NCI-H187 (cell line): ENCODE measurements at regions not wholly inside any gene's neighbourhood (a gene's known extent, or its start where the extent isn't known, plus 50 kb on each side); places are given as distances from the start of the nearest gene placed in this dataset.
"Not testable (repeated sequence)": the region's sequence is repeated elsewhere in the genome, so short reads cannot be mapped to it uniquely, and the experiment has no call there.

Source experiments
- DNase-seq, 2 experiments: peaks; one replicate each; lab custom pipeline; 2025; lab: John Stamatoyannopoulos, UW

DNA sequence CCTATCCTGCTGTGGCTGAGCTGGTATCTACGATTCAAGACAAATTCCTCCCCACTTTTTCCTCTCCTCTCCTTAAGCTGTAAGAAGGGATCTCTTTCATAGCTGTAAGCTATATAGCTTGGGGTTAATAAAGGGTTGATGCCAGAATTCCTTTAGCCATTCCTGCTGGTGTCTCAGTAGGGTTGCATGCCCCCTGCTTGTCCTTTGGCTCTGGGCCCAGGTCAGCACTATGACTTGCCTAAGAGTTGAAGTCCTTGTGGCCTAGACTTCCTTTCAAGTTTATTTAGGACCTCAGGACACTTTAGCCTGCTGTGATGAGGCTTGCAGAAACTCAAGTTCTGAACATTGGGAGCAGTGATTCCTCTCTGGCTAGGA, 270.0 kb downstream of the AMY1C start:
- no peak for DNase-seq

DNA sequence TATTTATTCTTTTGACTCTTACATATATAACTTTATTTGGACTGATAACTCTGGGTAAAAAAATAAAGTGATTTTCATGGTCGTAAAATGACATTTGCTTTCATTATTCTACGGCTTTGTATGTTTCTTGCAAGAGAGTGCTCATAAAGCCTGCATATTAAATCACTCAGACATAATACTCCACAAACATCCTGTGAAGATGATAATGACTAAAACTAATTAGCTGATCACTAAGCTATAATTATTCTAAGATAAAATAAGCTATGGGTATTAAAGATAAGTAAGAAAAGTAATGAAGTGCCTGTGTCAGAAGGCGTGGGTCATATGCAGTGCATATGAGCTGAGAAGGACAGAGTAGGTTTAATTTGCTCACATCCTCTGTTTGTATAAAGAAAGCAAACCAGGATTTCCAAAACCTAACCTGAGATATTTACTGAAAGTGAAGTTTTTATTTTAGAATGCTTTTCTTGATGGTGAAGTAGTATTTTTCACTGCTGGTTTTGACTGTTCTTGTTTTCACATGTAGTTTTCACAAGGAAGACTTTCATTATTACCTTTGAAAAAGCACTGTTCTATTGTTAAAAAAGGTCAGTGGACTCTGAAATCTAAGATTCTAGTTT, 278.8 kb downstream of the AMY1C start:
- DNase-seq: no peak

- DNase-seq: no peak
Observed at GRCh38 chr1:104029456-104029970, 279.8 kb downstream of the AMY1C start.

DNA sequence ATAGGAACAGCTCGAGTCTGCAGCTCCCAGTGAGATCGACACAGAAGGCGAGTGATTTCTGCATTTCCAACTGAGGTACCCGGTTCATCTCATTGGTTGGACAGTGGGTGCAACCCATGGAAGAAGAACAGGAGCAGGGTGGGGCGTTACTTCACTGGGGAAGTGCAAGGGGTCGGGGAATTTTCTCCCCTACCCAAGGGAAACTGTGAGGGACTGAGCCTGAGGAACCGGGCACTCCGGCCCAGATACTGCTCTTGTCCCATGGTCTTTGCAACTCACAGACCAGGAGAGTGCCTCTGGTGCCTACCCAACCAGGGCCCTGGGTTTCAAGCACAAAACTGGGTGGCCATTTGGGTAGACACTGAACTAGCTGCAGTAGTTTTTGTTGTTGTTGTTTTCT, 307.1 kb downstream of the AMY1C start:
- no peak for DNase-seq

DNA sequence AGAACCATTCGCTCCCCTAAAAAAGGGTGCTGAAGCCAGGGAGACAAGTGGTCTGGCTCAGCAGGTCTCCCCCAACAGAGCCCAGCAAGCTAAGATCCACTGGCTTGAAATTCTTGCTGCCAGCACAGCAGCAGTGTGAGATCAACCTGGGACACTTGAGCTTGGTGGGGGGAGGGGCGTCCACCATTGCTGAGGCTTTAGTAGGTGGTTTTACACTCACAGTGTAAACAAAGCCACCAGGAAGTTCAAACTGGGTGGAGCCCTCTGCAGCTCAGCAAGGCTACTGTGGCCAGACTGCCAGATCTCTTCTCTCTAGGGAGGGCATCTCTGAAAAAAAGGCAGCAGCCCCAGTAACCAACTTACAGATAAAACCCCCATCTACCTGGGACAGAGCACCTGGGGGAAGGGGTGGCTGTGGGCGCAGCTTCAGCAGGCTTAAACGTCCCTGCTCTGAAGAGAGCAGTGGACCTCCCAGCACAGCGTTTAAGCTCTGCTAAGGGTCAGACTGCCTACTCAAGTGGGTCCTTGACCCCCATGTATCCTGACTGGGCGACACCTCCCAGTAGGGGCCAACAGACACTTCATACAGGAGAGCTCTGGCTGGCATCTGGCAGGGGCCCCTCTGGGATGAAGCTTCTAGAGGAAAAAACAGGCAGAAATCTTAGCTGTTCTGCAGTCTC, 307.7 kb downstream of the AMY1C start:
- not testable (repeated sequence) for DNase-seq

GRCh38 chr1:104061637-104062036, 311.9 kb downstream of the AMY1C start:
- DNase-seq: not testable (repeated sequence)

GRCh38 chr1:104064399-104064798, 314.7 kb downstream of the AMY1C start:
- DNase-seq: no peak

DNA sequence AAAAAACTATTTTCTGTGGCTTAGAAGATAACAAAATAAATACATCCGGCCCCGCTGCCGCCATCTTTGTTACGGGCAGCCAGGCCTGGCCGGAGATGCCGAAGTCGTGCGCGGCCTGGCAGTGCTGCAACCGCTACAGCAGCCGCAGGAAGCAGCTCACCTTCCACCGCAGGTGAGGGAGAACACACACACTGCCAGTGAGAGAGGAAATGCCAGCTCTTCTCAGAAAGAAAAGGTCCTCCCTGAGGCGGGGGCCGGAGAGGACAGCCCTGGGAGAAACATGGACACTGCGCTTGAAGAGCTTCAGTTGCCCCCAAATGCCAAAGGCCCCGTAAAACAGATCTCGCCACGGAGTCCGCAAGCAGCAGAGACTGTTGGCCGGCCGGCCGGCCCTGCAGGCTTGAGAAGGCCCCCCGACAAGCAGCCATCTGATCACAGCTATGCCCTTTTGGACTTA, 323.2 kb downstream of the AMY1C start:
- DNase-seq: peak; percentile 8 to 13

DNA sequence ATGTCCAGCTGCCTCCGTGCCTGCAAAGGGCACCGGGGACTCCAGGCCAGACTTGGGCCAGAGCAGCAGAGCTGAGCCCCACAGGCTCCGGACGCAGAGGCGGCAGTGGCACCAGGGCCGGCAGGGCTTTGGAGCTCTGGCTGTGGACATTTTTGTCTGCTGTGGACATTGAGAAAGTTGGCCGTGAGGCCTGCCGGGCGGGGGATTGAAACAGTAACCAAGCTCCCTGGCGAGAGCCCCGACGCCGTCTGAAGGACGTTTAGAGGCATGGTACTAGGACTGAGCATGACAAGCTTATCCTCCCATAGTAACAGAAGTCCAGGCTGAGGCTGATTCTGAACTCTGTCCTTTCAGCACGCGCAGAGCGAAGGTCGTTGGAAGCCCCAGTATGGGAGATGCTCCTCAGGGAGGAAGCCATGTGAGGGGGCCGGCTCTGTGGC, 323.8 kb downstream of the AMY1C start:
- DNase-seq: no peak

DNA sequence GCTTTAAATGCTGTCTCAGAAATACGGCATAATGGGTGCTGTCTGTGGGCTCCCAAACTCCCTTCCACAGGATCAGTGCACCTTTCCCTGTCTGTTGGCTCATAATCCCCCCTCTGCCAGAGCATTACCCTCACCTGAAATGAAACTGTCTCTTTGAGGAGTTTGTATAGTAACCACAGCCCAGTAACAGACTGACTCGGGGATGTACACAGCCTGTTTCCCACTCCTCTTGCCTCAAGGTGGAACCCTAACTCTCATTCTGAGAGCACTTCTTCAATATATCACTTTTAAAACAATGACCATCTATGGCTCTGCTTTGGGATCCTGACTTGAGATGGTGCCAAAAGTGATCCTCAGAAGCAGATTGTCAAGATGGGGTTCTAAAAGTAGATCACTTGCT, 332.5 kb downstream of the AMY1C start:
- no peak for DNase-seq

DNA sequence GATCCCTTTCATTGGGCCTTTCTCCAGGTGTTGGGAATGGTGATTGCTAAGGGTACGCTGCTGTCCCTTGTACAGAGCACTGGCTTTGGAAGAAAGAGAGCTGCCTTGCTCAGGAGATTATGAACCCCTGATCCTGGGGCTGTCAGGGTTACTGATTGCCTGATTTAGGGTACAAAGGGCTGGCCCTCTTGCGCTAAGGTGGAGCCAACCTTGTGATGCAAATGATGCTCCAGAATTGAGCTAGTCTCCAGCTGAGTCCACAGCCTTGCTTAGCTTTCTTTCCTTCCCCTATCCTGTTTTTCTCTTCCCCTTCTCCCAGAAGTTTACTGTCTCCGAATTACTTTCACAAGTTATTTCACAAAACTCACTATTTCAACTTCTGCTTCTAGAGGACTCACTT, 334.7 kb downstream of the AMY1C start:
- no peak for DNase-seq

DNA sequence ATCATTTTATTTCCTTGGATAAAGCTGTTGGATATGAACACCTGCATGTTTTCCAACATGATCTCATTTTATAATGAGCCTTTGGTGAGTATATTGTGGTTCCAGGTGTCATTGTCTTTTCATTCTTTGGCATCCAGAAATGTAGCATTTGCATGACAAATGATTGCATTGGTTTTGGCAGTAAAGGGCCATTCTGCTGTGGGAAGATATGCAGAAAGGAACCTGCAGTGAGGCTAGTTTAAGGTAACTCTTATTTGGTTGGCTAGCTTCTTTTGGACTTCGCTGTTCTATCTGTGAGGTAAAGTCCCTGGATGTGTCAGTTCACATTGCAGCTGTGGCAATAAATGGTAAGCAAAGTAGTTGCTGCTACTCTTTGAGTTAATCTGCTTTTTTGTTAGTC, 343.0 kb downstream of the AMY1C start:
- no peak for DNase-seq

- DNase-seq: no peak
Observed at GRCh38 chr1:104098837-104099236, 349.1 kb downstream of the AMY1C start.

DNA sequence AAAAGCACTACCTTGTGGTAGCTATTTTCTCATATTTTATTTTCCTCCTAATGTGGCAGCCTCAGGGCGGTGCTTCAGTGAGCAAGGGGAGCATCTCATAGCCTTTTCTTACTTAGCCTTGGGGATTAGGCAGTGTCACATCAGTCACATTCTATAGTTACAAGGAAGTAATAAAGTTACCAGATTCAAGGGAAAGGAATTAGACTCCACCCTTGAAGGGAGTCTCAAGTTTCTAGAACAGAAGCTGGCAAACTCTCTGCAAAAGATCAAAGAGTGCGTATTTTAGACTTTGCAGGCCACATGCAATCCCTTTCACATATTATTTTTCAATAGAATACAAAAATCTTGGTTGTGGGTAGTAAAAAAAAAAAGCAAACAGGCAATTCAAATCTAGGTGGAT, 350.4 kb downstream of the AMY1C start:
- DNase-seq: no peak

DNA sequence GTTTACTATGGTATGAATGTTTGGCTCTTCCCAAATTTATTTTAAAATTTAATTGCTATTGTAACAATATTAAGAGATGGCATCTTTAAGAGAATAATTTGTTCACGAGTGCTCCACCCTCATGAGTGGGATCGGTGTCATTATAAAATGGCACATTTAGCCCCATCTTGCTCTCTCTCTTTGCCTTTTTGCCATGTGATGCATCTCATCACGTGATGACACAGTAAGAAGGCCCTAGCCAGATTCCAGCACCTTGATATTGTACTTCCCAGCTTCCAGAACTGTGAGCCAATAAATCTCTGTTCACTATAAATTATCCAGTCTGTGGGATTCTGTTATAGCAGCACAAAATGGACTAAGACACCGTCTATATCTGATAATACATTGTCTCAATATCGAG, 355.8 kb downstream of the AMY1C start:
- no peak for DNase-seq

DNA sequence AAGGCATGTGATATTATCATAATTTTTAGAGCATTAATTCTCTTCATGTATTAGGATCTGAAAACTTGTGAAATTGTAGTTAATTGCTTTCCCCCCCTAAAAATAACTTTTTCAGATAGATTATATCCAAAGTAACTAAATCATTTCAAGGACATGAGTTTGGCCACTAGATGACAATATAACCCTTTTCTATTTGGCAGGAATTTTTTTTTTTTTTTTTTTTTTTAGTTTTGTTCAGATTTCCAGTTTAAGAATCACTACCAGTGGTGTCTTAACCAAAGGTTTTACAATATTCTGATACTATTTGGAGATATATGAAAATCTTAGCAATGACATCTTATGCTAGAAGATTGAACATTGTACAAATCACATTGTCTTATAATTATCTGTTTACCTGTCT, 370.8 kb downstream of the AMY1C start:
- DNase-seq: no peak

- DNase-seq: no peak
Observed at GRCh38 chr1:104121271-104121670, 371.6 kb downstream of the AMY1C start.

DNA sequence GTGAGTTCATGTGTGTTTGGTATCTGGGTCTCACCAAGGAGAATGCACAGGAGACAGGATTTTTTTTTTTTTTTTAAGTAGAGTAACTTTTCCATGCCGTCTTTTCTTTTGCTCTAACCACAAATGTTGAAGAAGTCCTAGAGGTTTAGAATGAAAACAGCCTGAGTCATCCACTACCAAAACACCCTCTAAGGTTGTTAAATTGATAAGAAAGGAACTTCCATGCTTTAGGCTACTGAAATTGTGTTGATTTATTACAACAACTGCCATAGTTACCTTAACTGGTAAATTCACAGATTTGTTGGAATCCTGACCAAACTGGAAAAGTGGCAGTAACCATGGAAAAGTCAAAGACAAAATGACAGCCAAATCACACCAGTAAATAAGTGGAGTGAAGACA, 375.6 kb downstream of the AMY1C start:
- DNase-seq: no peak

DNA sequence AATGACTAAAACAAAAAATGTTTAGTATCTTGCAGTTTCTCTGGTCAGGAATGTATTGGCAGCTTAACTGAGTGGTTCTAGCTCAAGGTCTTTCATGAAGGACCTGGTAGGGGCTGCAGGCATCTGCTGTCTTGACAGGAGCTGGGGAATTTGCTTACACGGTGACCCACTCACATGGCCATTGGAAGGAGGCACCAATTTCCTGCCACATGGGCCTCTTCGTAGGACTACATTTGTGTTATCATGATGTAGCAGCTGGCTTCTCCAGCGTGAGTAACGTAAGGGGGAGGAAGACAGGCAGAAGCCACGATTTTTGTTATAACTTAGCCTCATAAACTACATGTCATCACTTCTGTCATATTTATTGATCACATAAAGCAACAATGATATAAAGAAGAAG, 376.3 kb downstream of the AMY1C start:
- DNase-seq: no peak

DNA sequence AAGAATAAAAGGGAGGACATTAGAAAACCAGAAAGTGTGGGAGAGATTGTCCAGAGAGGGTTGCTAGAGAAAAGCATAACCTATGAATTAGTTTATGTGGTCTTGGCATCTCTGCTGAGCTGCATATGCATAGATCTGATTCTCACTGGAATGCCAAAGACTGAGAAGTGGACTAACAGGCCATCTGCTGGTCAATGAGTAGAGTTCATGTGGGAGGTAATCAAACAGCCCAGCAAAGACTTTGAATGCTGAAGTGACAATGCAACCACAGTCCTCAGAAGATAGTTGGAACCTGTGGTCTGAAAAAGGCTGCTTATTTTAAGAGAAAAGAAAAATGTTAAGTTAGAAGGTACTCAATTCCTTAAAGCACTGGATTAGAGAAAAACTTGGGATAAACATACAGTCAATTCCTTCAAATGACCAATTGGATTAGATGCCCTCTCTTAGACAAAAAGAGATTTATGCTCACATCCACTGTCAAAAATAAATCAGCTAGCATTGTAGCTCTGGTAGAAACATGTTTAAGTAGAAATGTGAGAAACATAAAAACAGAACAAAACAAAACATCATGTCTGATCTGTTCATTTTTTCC, 382.8 kb downstream of the AMY1C start:
- DNase-seq: no peak

GRCh38 chr1:104135036-104135435, 385.3 kb downstream of the AMY1C start:
- not testable (repeated sequence) for DNase-seq

- no peak for DNase-seq
Observed at GRCh38 chr1:104136621-104137020, 386.9 kb downstream of the AMY1C start.

- DNase-seq: no peak
Observed at GRCh38 chr1:104156738-104157137, 407.0 kb downstream of the AMY1C start.
